ENCODE measurements at regions not wholly inside any gene's neighbourhood (a gene's known extent, or its start where the extent isn't known, plus 50 kb on each side); places are given as distances from the start of the nearest gene placed in this dataset.

- intact Hi-C loops (cut with DNase I; ENCODE audit: low total_unique reads), result no loop called here
- no peak overlapping the region for H3K4me3 ChIP-seq (ENCODE audit: low read depth, poor library complexity, severe bottlenecking)
- TF ChIP-seq CTCF (IDR thresholded peaks at IDR 0.05), result no peak
- TF ChIP-seq POLR2A (IDR thresholded peaks at IDR 0.05), result no peak
- WGBS, 2 donors, result 93% methylated on average over 5 of the region's 5 CpGs
- DNase-seq (ENCODE audit: low spot score in 2 of 2), result no peak
Measured at GRCh38 chr5:68628082-68628814, 412.7 kb downstream of the PIK3R1 start.

GRCh38 chr5:68630354-68630753, 414.8 kb downstream of the PIK3R1 start:
- intact Hi-C loops (cut with DNase I; ENCODE audit: low total_unique reads), result no loop called here
- TF ChIP-seq CTCF (IDR thresholded peaks at IDR 0.05) (no peak), POLR2A (IDR thresholded peaks at IDR 0.05) (no peak)

DNA sequence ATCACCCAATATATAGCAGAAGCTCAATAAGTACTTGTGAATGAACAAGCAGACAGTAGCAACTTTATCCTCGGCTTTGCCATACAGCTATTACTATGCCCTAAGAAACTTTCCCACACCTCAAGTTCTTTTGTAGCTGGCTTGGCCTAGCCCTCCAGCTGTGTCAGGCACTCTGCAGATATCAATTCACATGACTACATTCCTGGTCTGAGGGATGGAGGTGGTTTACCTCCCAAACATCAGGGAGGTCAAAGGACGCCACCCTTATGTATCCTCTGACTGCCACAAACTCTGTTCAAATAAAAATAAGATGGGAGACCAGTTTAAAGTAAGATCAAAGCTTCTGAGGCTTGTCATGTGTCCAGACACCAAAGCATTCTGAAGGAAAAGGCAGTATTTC, 416.3 kb downstream of the PIK3R1 start:
- TF ChIP-seq POLR2A (IDR thresholded peaks at IDR 0.05), result no peak
- TF ChIP-seq CTCF (IDR thresholded peaks at IDR 0.05), result no peak

More at GRCh38 chr5:68630354-68630753, 414.8 kb downstream of the PIK3R1 start:
- DNase-seq (ENCODE audit: low spot score in 2 of 2), result no peak
- WGBS, 2 donors, result 92% methylated on average over 1 of the region's 1 CpG
- H3K4me3 ChIP-seq (ENCODE audit: low read depth, poor library complexity, severe bottlenecking), result no peak overlapping the region

DNA sequence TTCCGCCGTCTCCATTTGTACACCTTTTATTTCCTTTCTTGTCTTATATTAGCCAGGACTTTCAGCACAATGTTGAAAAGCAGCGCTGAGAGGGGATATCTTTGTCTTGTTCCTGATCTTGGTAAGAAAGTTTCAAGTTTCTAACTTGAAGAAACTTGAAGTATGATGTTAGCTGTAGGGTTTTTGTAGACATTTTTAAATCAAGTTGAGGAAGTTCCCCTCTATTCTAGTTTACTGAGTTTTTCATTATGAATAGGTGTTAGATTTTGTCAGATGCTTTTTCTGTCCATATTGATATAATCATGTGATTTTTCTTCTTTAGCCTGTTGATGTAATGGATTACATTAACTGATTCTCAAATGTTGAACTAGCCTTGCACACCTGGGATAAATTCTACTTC, 425.7 kb downstream of the PIK3R1 start:
- no peak for DNase-seq (ENCODE audit: low spot score in 2 of 2)
- 82 to 88% methylated on average over 3 of the region's 3 CpGs for WGBS, 2 donors
- no peak overlapping the region for H3K4me3 ChIP-seq (ENCODE audit: low read depth, poor library complexity, severe bottlenecking)
- intact Hi-C loops (cut with DNase I; ENCODE audit: low total_unique reads), result no loop called here
- TF ChIP-seq CTCF (IDR thresholded peaks at IDR 0.05), result no peak
- TF ChIP-seq POLR2A (IDR thresholded peaks at IDR 0.05), result no peak

More for the DNA sequence above, 416.3 kb downstream of the PIK3R1 start:
- no peak for DNase-seq (ENCODE audit: low spot score in 2 of 2)
- WGBS, 2 donors, result 88 to 91% methylated on average over 2 of the region's 2 CpGs
- intact Hi-C loops (cut with DNase I; ENCODE audit: low total_unique reads), result no loop called here
- H3K4me3 ChIP-seq (ENCODE audit: low read depth, poor library complexity, severe bottlenecking), result no peak overlapping the region

DNA sequence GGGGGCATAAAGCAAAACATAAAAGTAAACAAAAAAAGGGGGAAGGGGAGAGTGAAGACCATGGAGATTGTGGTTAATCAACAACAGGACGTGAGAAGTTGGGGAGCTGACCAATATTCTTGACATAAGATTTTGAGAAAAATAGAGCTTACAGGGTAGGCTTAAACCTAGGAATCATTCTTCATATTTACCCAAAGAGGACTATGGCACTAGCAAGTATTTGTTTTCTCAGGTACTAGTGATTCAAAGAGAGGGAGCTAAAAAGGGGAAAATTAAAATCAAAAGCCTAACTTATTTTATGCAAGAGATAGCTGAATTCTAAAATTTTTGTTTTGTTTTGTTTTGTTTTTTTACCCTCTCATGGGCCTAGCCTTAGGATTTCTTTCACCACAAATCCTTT, 427.5 kb downstream of the PIK3R1 start:
- TF ChIP-seq POLR2A (IDR thresholded peaks at IDR 0.05) (no peak), CTCF (IDR thresholded peaks at IDR 0.05) (no peak)
- no peak overlapping the region for H3K4me3 ChIP-seq (ENCODE audit: low read depth, poor library complexity, severe bottlenecking)
- DNase-seq (ENCODE audit: low spot score in 2 of 2), result no peak
- intact Hi-C loops (cut with DNase I; ENCODE audit: low total_unique reads), result no loop called here
- WGBS, 2 donors, result 0 to 44% methylated on average over 1 of the region's 1 CpG

GRCh38 chr5:68644971-68645370, 429.4 kb downstream of the PIK3R1 start:
- DNase-seq (ENCODE audit: low spot score in 2 of 2), result no peak
- WGBS, 2 donors, result 88 to 89% methylated on average over 3 of the region's 3 CpGs
- no peak overlapping the region for H3K4me3 ChIP-seq (ENCODE audit: low read depth, poor library complexity, severe bottlenecking)
- intact Hi-C loops (cut with DNase I; ENCODE audit: low total_unique reads), result no loop called here
- TF ChIP-seq CTCF (IDR thresholded peaks at IDR 0.05) (no peak), POLR2A (IDR thresholded peaks at IDR 0.05) (no peak)

Measured in lower leg skin (tissue), 4 donors.